Uterus (tissue), 2 donors: ENCODE measurements at regions not wholly inside any gene's neighbourhood (a gene's known extent, or its start where the extent isn't known, plus 50 kb on each side); places are given as distances from the start of the nearest gene placed in this dataset.

Source experiments
- POLR2A ChIP-seq, 2 donors: fragments of 450-650 bp; IDR thresholded peaks; one replicate each; pipeline ENCODE4 v1.6.1; 2016; ENCODE audit warnings: antibody characterized with exemption in 2 of 2, mild to moderate bottlenecking in 1 of 2, moderate library complexity in 1 of 2
- TF ChIP-seq, protein P1 (sequence below), 4 experiments: fragments of 200-600 bp in 2 of 4; fragments of 450-650 bp in 2 of 4; sonication (generic) in 2 of 4; IDR thresholded peaks; one replicate each; pipeline ENCODE4 v1.5.1; 2016 to 2019; ENCODE audit warnings: antibody characterized with exemption in 4 of 4, mild to moderate bottlenecking in 2 of 4, moderate library complexity in 1 of 4

GRCh38 chr2:128693743-128694029 lies 375.0 kb upstream of the HS6ST1 start:
- TF ChIP-seq, protein P1, sequence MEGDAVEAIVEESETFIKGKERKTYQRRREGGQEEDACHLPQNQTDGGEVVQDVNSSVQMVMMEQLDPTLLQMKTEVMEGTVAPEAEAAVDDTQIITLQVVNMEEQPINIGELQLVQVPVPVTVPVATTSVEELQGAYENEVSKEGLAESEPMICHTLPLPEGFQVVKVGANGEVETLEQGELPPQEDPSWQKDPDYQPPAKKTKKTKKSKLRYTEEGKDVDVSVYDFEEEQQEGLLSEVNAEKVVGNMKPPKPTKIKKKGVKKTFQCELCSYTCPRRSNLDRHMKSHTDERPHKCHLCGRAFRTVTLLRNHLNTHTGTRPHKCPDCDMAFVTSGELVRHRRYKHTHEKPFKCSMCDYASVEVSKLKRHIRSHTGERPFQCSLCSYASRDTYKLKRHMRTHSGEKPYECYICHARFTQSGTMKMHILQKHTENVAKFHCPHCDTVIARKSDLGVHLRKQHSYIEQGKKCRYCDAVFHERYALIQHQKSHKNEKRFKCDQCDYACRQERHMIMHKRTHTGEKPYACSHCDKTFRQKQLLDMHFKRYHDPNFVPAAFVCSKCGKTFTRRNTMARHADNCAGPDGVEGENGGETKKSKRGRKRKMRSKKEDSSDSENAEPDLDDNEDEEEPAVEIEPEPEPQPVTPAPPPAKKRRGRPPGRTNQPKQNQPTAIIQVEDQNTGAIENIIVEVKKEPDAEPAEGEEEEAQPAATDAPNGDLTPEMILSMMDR (IDR thresholded peaks at IDR 0.05) = no peak
- TF ChIP-seq POLR2A (IDR thresholded peaks at IDR 0.05) = no peak
